DOHH2 (cell line): ENCODE measurements at regions not wholly inside any gene's neighbourhood (a gene's known extent, or its start where the extent isn't known, plus 50 kb on each side); places are given as distances from the start of the nearest gene placed in this dataset.

Source experiments
- CTCF ChIP-seq: fragments of 200-600 bp; sonication (generic); IDR thresholded peaks from one replicate; pipeline ENCODE4 v1.5.1; 2014; ENCODE audit warnings: antibody characterized with exemption, mild to moderate bottlenecking, low read depth, low read length; ENCODE audit not compliant: poor library complexity, severe bottlenecking
- EZH2phosphoT487 ChIP-seq: fragments of 200-600 bp; sonication (generic); IDR thresholded peaks from 2 replicates; pipeline ENCODE4 v1.6.1; 2017; ENCODE audit warnings: borderline replicate concordance, mild to moderate bottlenecking, antibody characterized with exemption, low read length, moderate library complexity, mixed read lengths

GRCh38 chr1:188669728-188670382 lies 1807.8 kb downstream of the BRINP3 start:
- TF ChIP-seq CTCF (no peak), EZH2phosphoT487 (no peak)
